ENCODE measurements at regions not wholly inside any gene's neighbourhood (a gene's known extent, or its start where the extent isn't known, plus 50 kb on each side); places are given as distances from the start of the nearest gene placed in this dataset.

GRCh38 chr15:95440712-95441111 lies 889.8 kb upstream of the NR2F2 start:
- TF ChIP-seq EZH2 (optimal IDR thresholded peaks at IDR 0.05; ENCODE audit: low read depth, low read length) (no peak), EZH2phosphoT487 (IDR thresholded peaks at IDR 0.05; ENCODE audit: low read length) (no peak), CTCF (IDR thresholded peaks at IDR 0.05; ENCODE audit: low read length) (no peak)
- H4K20me1 ChIP-seq (ENCODE audit: insufficient read depth, low read length) = no peaks in the 10 kb centered on the region
- H3K27me3 ChIP-seq (replicated peaks; ENCODE audit: insufficient read depth, low read length) = peaks cover 12% of the 10 kb centered on the region; the same call in 1 of the 2 replicates
- no peak overlapping the region for H3K4me3 ChIP-seq (ENCODE audit: low read length)
- no peaks in the 10 kb centered on the region for H3K9me3 ChIP-seq (replicated peaks; ENCODE audit: insufficient read depth, low read length)
- H3K36me3 ChIP-seq (replicated peaks; ENCODE audit: insufficient read depth, low read length) = no peaks in the 10 kb centered on the region
- no peak overlapping the region for H2AFZ ChIP-seq (ENCODE audit: low read length)
- H3K9ac ChIP-seq (ENCODE audit: low read length) = no peak overlapping the region
- no peak overlapping the region for H3K4me2 ChIP-seq (ENCODE audit: low read depth, low read length)
- no peak overlapping the region for H3K27ac ChIP-seq (ENCODE audit: low read length)
- DNase-seq = no peak
- no peaks in the 10 kb centered on the region for H3K9me2 ChIP-seq (replicated peaks; ENCODE audit: insufficient read depth, low read length)
- H3K4me1 ChIP-seq (ENCODE audit: low read length) = no peaks in the 10 kb centered on the region
- H3F3A ChIP-seq (ENCODE audit: insufficient read depth, low read length) = no peaks in the 10 kb centered on the region
- no peaks in the 10 kb centered on the region for H3K79me2 ChIP-seq (ENCODE audit: low read length)

GRCh38 chr15:95442107-95442719 lies 888.3 kb upstream of the NR2F2 start:
- no peaks in the 10 kb centered on the region for H4K20me1 ChIP-seq (ENCODE audit: insufficient read depth, low read length)
- no peaks in the 10 kb centered on the region for H3K79me2 ChIP-seq (ENCODE audit: low read length)
- H3F3A ChIP-seq (ENCODE audit: insufficient read depth, low read length) = peaks cover 3% of the 10 kb centered on the region; the same call in 1 of the 2 replicates
- H3K27me3 ChIP-seq (replicated peaks; ENCODE audit: insufficient read depth, low read length) = peaks cover 12% of the 10 kb centered on the region; the same call in 1 of the 2 replicates
- no peak overlapping the region for H3K27ac ChIP-seq (ENCODE audit: low read length)
- no peak overlapping the region for H3K4me2 ChIP-seq (ENCODE audit: low read depth, low read length)
- no peak for TF ChIP-seq EZH2 (optimal IDR thresholded peaks at IDR 0.05; ENCODE audit: low read depth, low read length)
- no peak for TF ChIP-seq EZH2phosphoT487 (IDR thresholded peaks at IDR 0.05; ENCODE audit: low read length)
- TF ChIP-seq CTCF (IDR thresholded peaks at IDR 0.05; ENCODE audit: low read length) = no peak
- DNase-seq = no peak
- no peaks in the 10 kb centered on the region for H3K9me3 ChIP-seq (replicated peaks; ENCODE audit: insufficient read depth, low read length)
- H3K4me3 ChIP-seq (ENCODE audit: low read length) = no peak overlapping the region
- H3K9ac ChIP-seq (ENCODE audit: low read length) = no peak overlapping the region
- H3K36me3 ChIP-seq (replicated peaks; ENCODE audit: insufficient read depth, low read length) = no peaks in the 10 kb centered on the region
- H3K4me1 ChIP-seq (ENCODE audit: low read length) = peaks cover 8% of the 10 kb centered on the region
- H2AFZ ChIP-seq (ENCODE audit: low read length) = no peak overlapping the region
- H3K9me2 ChIP-seq (replicated peaks; ENCODE audit: insufficient read depth, low read length) = no peaks in the 10 kb centered on the region

GRCh38 chr15:95444860-95445259 lies 885.6 kb upstream of the NR2F2 start:
- H3K4me3 ChIP-seq (ENCODE audit: low read length) = no peak overlapping the region
- H3K4me1 ChIP-seq (ENCODE audit: low read length) = peaks cover 12% of the 10 kb centered on the region
- no peak overlapping the region for H3K4me2 ChIP-seq (ENCODE audit: low read depth, low read length)
- H3K27me3 ChIP-seq (replicated peaks; ENCODE audit: insufficient read depth, low read length) = peaks cover 27% of the 10 kb centered on the region
- H3K36me3 ChIP-seq (replicated peaks; ENCODE audit: insufficient read depth, low read length) = no peaks in the 10 kb centered on the region
- H3K79me2 ChIP-seq (ENCODE audit: low read length) = no peaks in the 10 kb centered on the region
- TF ChIP-seq EZH2 (optimal IDR thresholded peaks at IDR 0.05; ENCODE audit: low read depth, low read length) (no peak), CTCF (IDR thresholded peaks at IDR 0.05; ENCODE audit: low read length) (no peak), EZH2phosphoT487 (IDR thresholded peaks at IDR 0.05; ENCODE audit: low read length) (no peak)
- no peak overlapping the region for H2AFZ ChIP-seq (ENCODE audit: low read length)
- DNase-seq = no peak
- no peaks in the 10 kb centered on the region for H3K9me3 ChIP-seq (replicated peaks; ENCODE audit: insufficient read depth, low read length)
- peaks cover 7% of the 10 kb centered on the region; the same call in 1 of the 2 replicates for H3F3A ChIP-seq (ENCODE audit: insufficient read depth, low read length)
- no peak overlapping the region for H3K9ac ChIP-seq (ENCODE audit: low read length)
- no peaks in the 10 kb centered on the region for H3K9me2 ChIP-seq (replicated peaks; ENCODE audit: insufficient read depth, low read length)
- no peaks in the 10 kb centered on the region for H4K20me1 ChIP-seq (ENCODE audit: insufficient read depth, low read length)
- H3K27ac ChIP-seq (ENCODE audit: low read length) = no peak overlapping the region

Measured in MM.1S (cell line).